Breast epithelium (tissue), 3 donors: ENCODE measurements at regions not wholly inside any gene's neighbourhood (a gene's known extent, or its start where the extent isn't known, plus 50 kb on each side); places are given as distances from the start of the nearest gene placed in this dataset.

Experiments used
- POLR2A ChIP-seq: fragments of 450-650 bp; IDR thresholded peaks from one replicate; pipeline ENCODE4 v1.6.1; 2016; ENCODE audit warnings: antibody characterized with exemption, mild to moderate bottlenecking, moderate library complexity
- POLR2AphosphoS5 ChIP-seq, 3 donors: sonication (generic); formaldehyde crosslinking; IDR thresholded peaks; one replicate each; pipeline ENCODE4 v1.6.1; 2017; ENCODE audit warnings: antibody characterized with exemption in 3 of 3
- TF ChIP-seq, protein P1 (sequence below), 3 donors: fragments of 450-650 bp; IDR thresholded peaks; one replicate each; pipeline ENCODE4 v1.5.1; 2016 to 2017; ENCODE audit warnings: antibody characterized with exemption in 3 of 3, mild to moderate bottlenecking in 3 of 3, moderate library complexity in 3 of 3

DNA sequence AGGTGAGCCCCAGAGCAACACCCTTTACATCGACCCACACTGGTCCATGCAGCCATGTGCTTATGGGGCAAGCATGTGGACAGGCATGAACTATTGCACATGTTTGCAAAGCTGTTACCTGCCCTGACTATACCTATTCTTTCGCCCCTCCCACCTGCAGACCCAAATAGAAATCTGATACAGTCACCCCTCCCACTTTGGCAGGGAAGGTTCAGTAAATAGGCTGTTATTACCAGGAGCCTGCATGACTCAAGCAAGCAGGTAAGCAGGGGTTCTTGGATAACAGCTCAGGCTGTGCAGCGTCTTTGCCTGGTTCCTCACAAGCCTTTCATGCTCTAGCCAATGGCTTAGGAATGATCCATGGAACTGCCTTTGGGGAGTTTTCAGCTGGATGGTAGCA is 122.7 kb upstream of the DIPK2B start:
- TF ChIP-seq POLR2AphosphoS5 (IDR thresholded peaks at IDR 0.05) (no peak), POLR2A (no peak)
- TF ChIP-seq, protein P1, sequence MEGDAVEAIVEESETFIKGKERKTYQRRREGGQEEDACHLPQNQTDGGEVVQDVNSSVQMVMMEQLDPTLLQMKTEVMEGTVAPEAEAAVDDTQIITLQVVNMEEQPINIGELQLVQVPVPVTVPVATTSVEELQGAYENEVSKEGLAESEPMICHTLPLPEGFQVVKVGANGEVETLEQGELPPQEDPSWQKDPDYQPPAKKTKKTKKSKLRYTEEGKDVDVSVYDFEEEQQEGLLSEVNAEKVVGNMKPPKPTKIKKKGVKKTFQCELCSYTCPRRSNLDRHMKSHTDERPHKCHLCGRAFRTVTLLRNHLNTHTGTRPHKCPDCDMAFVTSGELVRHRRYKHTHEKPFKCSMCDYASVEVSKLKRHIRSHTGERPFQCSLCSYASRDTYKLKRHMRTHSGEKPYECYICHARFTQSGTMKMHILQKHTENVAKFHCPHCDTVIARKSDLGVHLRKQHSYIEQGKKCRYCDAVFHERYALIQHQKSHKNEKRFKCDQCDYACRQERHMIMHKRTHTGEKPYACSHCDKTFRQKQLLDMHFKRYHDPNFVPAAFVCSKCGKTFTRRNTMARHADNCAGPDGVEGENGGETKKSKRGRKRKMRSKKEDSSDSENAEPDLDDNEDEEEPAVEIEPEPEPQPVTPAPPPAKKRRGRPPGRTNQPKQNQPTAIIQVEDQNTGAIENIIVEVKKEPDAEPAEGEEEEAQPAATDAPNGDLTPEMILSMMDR (IDR thresholded peaks at IDR 0.05), result no peak
